SK-N-SH treated with all-trans-retinoic acid at 6 μM for 48 hours (cell line): ENCODE measurements at regions not wholly inside any gene's neighbourhood (a gene's known extent, or its start where the extent isn't known, plus 50 kb on each side); places are given as distances from the start of the nearest gene placed in this dataset.

Experiments used
- ATAC-seq: fragments of 200-7000 bp; cut with Tn5 transposase; 3 replicates; pipeline ENCODE4 v1.9.1; 2020; ENCODE audit warnings: mild to moderate bottlenecking, moderate library complexity
- CREB5 ChIP-seq: fragments of 250-450 bp; sonication (Bioruptor Pico); IDR thresholded peaks from 2 replicates; pipeline ENCODE4 v1.5.1; 2020; ENCODE audit warnings: low read depth, mild to moderate bottlenecking, moderate library complexity
- CSDC2 ChIP-seq: fragments of 250-450 bp; sonication (Bioruptor Pico); IDR thresholded peaks from 2 replicates; pipeline ENCODE4 v1.5.0; 2020; ENCODE audit warnings: mild to moderate bottlenecking, moderate library complexity
- ISL1 ChIP-seq: fragments of 250-450 bp; sonication (Bioruptor Pico); IDR thresholded peaks from 2 replicates; pipeline ENCODE4 v2.1.2; 2022; ENCODE audit warnings: mild to moderate bottlenecking, moderate library complexity
- PATZ1 ChIP-seq: fragments of 250-450 bp; sonication (Bioruptor Pico); IDR thresholded peaks from 2 replicates; pipeline ENCODE4 v1.8.0; 2020; ENCODE audit warnings: mild to moderate bottlenecking, moderate library complexity, borderline replicate concordance
- PPARA ChIP-seq: fragments of 250-450 bp; sonication (Bioruptor Pico); IDR thresholded peaks from 2 replicates; pipeline ENCODE4 v1.5.0; 2020; ENCODE audit warnings: mild to moderate bottlenecking, borderline replicate concordance
- TOX ChIP-seq: fragments of 250-450 bp; sonication (Bioruptor Pico); IDR thresholded peaks from 2 replicates; pipeline ENCODE4 v1.8.0; 2021; ENCODE audit warnings: mild to moderate bottlenecking, moderate library complexity, borderline replicate concordance
- ZC3H10 ChIP-seq: fragments of 250-450 bp; sonication (Bioruptor Pico); IDR thresholded peaks from 2 replicates; pipeline ENCODE4 v1.5.1; 2021; ENCODE audit warnings: mild to moderate bottlenecking, moderate library complexity
- ZNF565 ChIP-seq: fragments of 450-650 bp; formaldehyde crosslinking; conservative IDR thresholded peaks from 2 replicates; pipeline ENCODE4 v1.5.0; 2020; ENCODE audit warnings: low read depth, mild to moderate bottlenecking, moderate library complexity

GRCh38 chr21:17461014-17461413, 51.8 kb upstream of the CXADR start:
- no peak for TF ChIP-seq PATZ1 (CRISPR knock-in tag)
- no peak for TF ChIP-seq CSDC2 (CRISPR knock-in tag)
- TF ChIP-seq, all 23 proteins: peak for 0
- ATAC-seq = peak; percentile 97

GRCh38 chr21:17461582-17461981, 51.3 kb upstream of the CXADR start:
- no peak for TF ChIP-seq CREB5 (CRISPR knock-in tag)
- ATAC-seq = peak; percentile 40

GRCh38 chr21:17462276-17462981, 50.4 kb upstream of the CXADR start:
- TF ChIP-seq TOX (CRISPR knock-in tag) (no peak), ZNF565 (CRISPR knock-in tag) (no peak), PPARA (CRISPR knock-in tag) (no peak), ZC3H10 (CRISPR knock-in tag) (no peak), ISL1 (no peak)
- ATAC-seq = no peak
